Osteoblast (primary cell): ENCODE measurements at regions not wholly inside any gene's neighbourhood (a gene's known extent, or its start where the extent isn't known, plus 50 kb on each side); places are given as distances from the start of the nearest gene placed in this dataset.

Experiments used
- DNase-seq: peaks from one replicate; pipeline ENCODE4 v3.0.0; 2011; ENCODE audit warnings: low spot score, mixed read lengths; ENCODE audit not compliant: insufficient read length; ENCODE audit errors: missing footprints
- H2AFZ ChIP-seq: 2 replicates; pipeline ENCODE4 v1.6.0; 2011; ENCODE audit warnings: mild to moderate bottlenecking, low read length
- H3K27ac ChIP-seq: 2 replicates; pipeline ENCODE4 v1.5.1; 2011; ENCODE audit warnings: mild to moderate bottlenecking, low read depth, low read length, moderate library complexity
- H3K27me3 ChIP-seq: 2 replicates; pipeline ENCODE4 v1.6.0; 2012; ENCODE audit warnings: mild to moderate bottlenecking, control low read depth, inconsistent platforms, low read length, moderate library complexity; ENCODE audit not compliant: insufficient read depth
- H3K36me3 ChIP-seq: 2 replicates; pipeline ENCODE4 v1.5.1; 2011; ENCODE audit warnings: mild to moderate bottlenecking, low read length, control low read depth, moderate library complexity; ENCODE audit not compliant: insufficient read depth
- H3K4me1 ChIP-seq: 2 replicates; pipeline ENCODE4 v1.5.1; 2011; ENCODE audit warnings: mild to moderate bottlenecking, low read length, control low read depth, moderate library complexity; ENCODE audit not compliant: insufficient read depth
- H3K4me2 ChIP-seq: 2 replicates; pipeline ENCODE4 v1.6.0; 2011; ENCODE audit warnings: mild to moderate bottlenecking, low read length; ENCODE audit not compliant: insufficient read depth
- H3K4me3 ChIP-seq: fragments of 200-600 bp; sonication (generic); 3 replicates; pipeline ENCODE4 v1.5.1; 2012; ENCODE audit warnings: mild to moderate bottlenecking, low read length, inconsistent platforms; ENCODE audit not compliant: insufficient read depth
- H3K79me2 ChIP-seq: 2 replicates; pipeline ENCODE4 v1.6.0; 2012; ENCODE audit warnings: mild to moderate bottlenecking, low read length, control low read depth, inconsistent platforms; ENCODE audit not compliant: insufficient read depth
- H3K9me3 ChIP-seq: 2 replicates; pipeline ENCODE4 v1.5.1; 2011; ENCODE audit warnings: low read depth, low read length, control low read depth
- H4K20me1 ChIP-seq: 2 replicates; pipeline ENCODE4 v1.6.0; 2012; ENCODE audit warnings: mild to moderate bottlenecking, low read length, control low read depth; ENCODE audit not compliant: insufficient read depth
- CTCF ChIP-seq: IDR thresholded peaks from 2 replicates; pipeline ENCODE4 v1.5.1; 2011; ENCODE audit warnings: mild to moderate bottlenecking, low read depth, low read length, moderate library complexity; ENCODE audit errors: extremely low read depth

GRCh38 chr11:8800520-8801110, 110.4 kb upstream of the AKIP1 start:
- Histone ChIP-seq H3K36me3 (no peaks in the 10 kb centered on the region), H4K20me1 (peaks cover 25% of the 10 kb centered on the region), H3K79me2 (peaks cover 20% of the 10 kb centered on the region), H3K4me3 (no peak overlapping the region), H3K27ac (no peak overlapping the region), H3K4me2 (no peak overlapping the region), H3K9me3 (no peaks in the 10 kb centered on the region), H3K4me1 (no peaks in the 10 kb centered on the region), H2AFZ (no peak overlapping the region), H3K27me3 (no peaks in the 10 kb centered on the region)
- TF ChIP-seq CTCF: no peak
- DNase-seq: no peak

DNA sequence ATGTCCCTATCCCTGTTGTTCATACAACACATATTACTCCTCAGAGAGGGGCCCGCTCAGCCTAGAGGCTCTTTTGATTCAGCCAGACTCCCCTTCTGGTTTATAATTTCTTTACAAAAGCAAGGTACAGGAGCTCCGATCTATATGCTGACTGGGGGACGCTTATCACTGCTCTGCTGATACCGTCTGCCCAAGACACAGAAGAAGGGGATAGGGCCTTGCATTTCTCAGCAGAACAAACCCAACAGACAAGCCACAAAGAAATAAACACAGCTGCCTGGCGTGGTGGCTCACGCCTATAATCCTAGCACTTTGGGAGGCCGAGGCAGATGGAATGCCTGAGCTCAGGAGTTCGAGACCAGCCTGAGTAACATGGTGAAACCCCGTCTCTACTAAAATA, 109.9 kb upstream of the AKIP1 start:
- Histone ChIP-seq H3K27me3 (no peaks in the 10 kb centered on the region), H3K4me1 (no peaks in the 10 kb centered on the region), H3K4me3 (no peak overlapping the region), H3K27ac (no peak overlapping the region), H3K36me3 (peaks cover 4% of the 10 kb centered on the region), H3K79me2 (peaks cover 25% of the 10 kb centered on the region), H2AFZ (no peak overlapping the region), H4K20me1 (peaks cover 29% of the 10 kb centered on the region), H3K9me3 (no peaks in the 10 kb centered on the region), H3K4me2 (no peak overlapping the region)
- TF ChIP-seq CTCF: no peak
- no peak for DNase-seq

- Histone ChIP-seq H2AFZ (no peak overlapping the region), H3K27me3 (no peaks in the 10 kb centered on the region), H3K4me3 (no peak overlapping the region), H3K79me2 (peaks cover 36% of the 10 kb centered on the region), H4K20me1 (peaks cover 29% of the 10 kb centered on the region), H3K4me2 (no peak overlapping the region), H3K4me1 (peaks cover 4% of the 10 kb centered on the region), H3K9me3 (no peaks in the 10 kb centered on the region), H3K36me3 (peaks cover 4% of the 10 kb centered on the region), H3K27ac (no peak overlapping the region)
- no peak for DNase-seq
- TF ChIP-seq CTCF: no peak
These were observed 108.7 kb upstream of the AKIP1 start for GRCh38 chr11:8802251-8802650.

- no peak overlapping the region for H2AFZ ChIP-seq
- H3K4me3 ChIP-seq: no peak overlapping the region
- DNase-seq: no peak
- H3K4me2 ChIP-seq: no peak overlapping the region
- H3K27me3 ChIP-seq: no peaks in the 10 kb centered on the region
- no peaks in the 10 kb centered on the region for H3K9me3 ChIP-seq
- H4K20me1 ChIP-seq: peaks cover 23% of the 10 kb centered on the region
- H3K36me3 ChIP-seq: peaks cover 4% of the 10 kb centered on the region
- peaks cover 43% of the 10 kb centered on the region for H3K79me2 ChIP-seq
- no peak for TF ChIP-seq CTCF
- H3K4me1 ChIP-seq: peaks cover 21% of the 10 kb centered on the region
- H3K27ac ChIP-seq: no peak overlapping the region
These were observed 107.0 kb upstream of the AKIP1 start for GRCh38 chr11:8803973-8804372.
